ENCODE measurements at regions not wholly inside any gene's neighbourhood (a gene's known extent, or its start where the extent isn't known, plus 50 kb on each side); places are given as distances from the start of the nearest gene placed in this dataset.

GRCh38 chr6:147103007-147103406 is 101.2 kb upstream of the STXBP5 start:
- no peak for DNase-seq
- Mint-ChIP-seq H3K27me3 (ENCODE audit: unreplicated experiment) (no peaks in the 10 kb centered on the region), H3K4me3 (ENCODE audit: unreplicated experiment) (no peak overlapping the region), H3K36me3 (ENCODE audit: unreplicated experiment) (no peaks in the 10 kb centered on the region), H3K9me3 (ENCODE audit: unreplicated experiment) (peaks cover 2% of the 10 kb centered on the region), H3K27ac (ENCODE audit: unreplicated experiment) (no peak overlapping the region), H3K4me1 (ENCODE audit: low read depth, unreplicated experiment) (no peaks in the 10 kb centered on the region)
- TF ChIP-seq CTCF (IDR thresholded peaks at IDR 0.05; ENCODE audit: partially characterized antibody, unreplicated experiment) = no peak

GRCh38 chr6:147103694-147104093 is 100.5 kb upstream of the STXBP5 start:
- Mint-ChIP-seq H3K4me3 (ENCODE audit: unreplicated experiment) (no peak overlapping the region), H3K4me1 (ENCODE audit: low read depth, unreplicated experiment) (no peaks in the 10 kb centered on the region), H3K27ac (ENCODE audit: unreplicated experiment) (no peak overlapping the region), H3K9me3 (ENCODE audit: unreplicated experiment) (peaks cover 4% of the 10 kb centered on the region), H3K36me3 (ENCODE audit: unreplicated experiment) (no peaks in the 10 kb centered on the region), H3K27me3 (ENCODE audit: unreplicated experiment) (no peaks in the 10 kb centered on the region)
- no peak for DNase-seq
- TF ChIP-seq CTCF (IDR thresholded peaks at IDR 0.05; ENCODE audit: partially characterized antibody, unreplicated experiment) = no peak

- no peak for TF ChIP-seq CTCF (IDR thresholded peaks at IDR 0.05; ENCODE audit: partially characterized antibody, unreplicated experiment)
- DNase-seq = no peak
- Mint-ChIP-seq H3K4me1 (ENCODE audit: low read depth, unreplicated experiment) (no peaks in the 10 kb centered on the region), H3K27me3 (ENCODE audit: unreplicated experiment) (no peaks in the 10 kb centered on the region), H3K36me3 (ENCODE audit: unreplicated experiment) (no peaks in the 10 kb centered on the region), H3K4me3 (ENCODE audit: unreplicated experiment) (no peak overlapping the region), H3K9me3 (ENCODE audit: unreplicated experiment) (peaks cover 4% of the 10 kb centered on the region), H3K27ac (ENCODE audit: unreplicated experiment) (no peak overlapping the region)
Observed at GRCh38 chr6:147105786-147106185, 98.4 kb upstream of the STXBP5 start.

GRCh38 chr6:147106759-147107401 is 97.3 kb upstream of the STXBP5 start:
- Mint-ChIP-seq H3K27ac (ENCODE audit: unreplicated experiment) (no peak overlapping the region), H3K27me3 (ENCODE audit: unreplicated experiment) (no peaks in the 10 kb centered on the region), H3K9me3 (ENCODE audit: unreplicated experiment) (peaks cover 4% of the 10 kb centered on the region)

More at GRCh38 chr6:147106759-147107401, 97.3 kb upstream of the STXBP5 start:
- H3K4me3 Mint-ChIP-seq (ENCODE audit: unreplicated experiment) = no peak overlapping the region
- no peak for DNase-seq
- no peaks in the 10 kb centered on the region for H3K4me1 Mint-ChIP-seq (ENCODE audit: low read depth, unreplicated experiment)
- H3K36me3 Mint-ChIP-seq (ENCODE audit: unreplicated experiment) = no peaks in the 10 kb centered on the region
- no peak for TF ChIP-seq CTCF (IDR thresholded peaks at IDR 0.05; ENCODE audit: partially characterized antibody, unreplicated experiment)
